ENCODE measurements at regions not wholly inside any gene's neighbourhood (a gene's known extent, or its start where the extent isn't known, plus 50 kb on each side); places are given as distances from the start of the nearest gene placed in this dataset.

DNA sequence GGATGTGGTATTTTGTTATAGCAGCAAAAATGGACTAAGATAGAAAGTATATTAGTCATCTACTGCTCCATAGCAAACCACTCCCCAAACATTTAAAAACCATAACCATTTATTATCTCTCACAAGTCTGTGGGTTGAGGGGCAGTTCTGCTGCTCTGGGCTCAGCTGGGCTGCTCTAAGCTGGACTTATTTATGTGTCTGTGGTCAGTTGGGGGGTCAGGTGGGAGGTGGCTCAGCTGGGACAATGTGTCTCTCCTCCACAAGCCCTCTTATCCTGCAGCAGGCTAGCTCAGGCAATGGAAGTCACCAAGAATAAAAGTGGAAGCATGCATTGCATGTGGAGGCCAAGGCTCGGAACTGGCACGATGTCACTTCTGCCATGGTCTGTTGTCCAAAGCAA is 226.1 kb upstream of the N4BP1 start:
- no peak for DNase-seq (ENCODE audit: low read depth in 2 of 3, low spot score in 1 of 3)

GRCh38 chr16:48834576-48834975 is 224.6 kb upstream of the N4BP1 start:
- DNase-seq (ENCODE audit: low read depth in 2 of 3, low spot score in 1 of 3), result no peak

DNA sequence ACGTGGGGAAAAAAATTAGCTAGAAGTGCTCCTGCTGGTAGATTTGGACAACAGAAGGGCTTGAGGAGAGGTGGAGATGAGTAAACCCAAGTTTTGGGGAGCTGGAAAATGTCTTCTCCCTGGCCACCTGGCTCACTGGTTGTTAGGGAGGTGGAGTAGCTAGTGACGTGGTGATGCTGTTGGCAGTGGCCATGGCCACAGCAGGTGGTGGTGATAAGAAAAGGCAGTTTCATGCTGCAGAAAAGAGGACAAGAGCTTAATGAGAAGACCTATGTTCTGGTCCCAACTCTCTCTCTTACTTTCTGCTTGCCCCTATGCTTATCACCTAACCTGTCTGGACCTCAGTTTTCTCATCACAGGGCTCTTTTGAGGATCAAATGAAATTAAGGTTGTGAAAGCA is 223.5 kb upstream of the N4BP1 start:
- no peak for DNase-seq (ENCODE audit: low read depth in 2 of 3, low spot score in 1 of 3)

- DNase-seq (ENCODE audit: low read depth in 2 of 3, low spot score in 1 of 3), result no peak
Observed at GRCh38 chr16:48831076-48831722, 221.2 kb upstream of the N4BP1 start.

- DNase-seq (ENCODE audit: low read depth in 2 of 3, low spot score in 1 of 3), result no peak
Observed at GRCh38 chr16:48829336-48830310, 219.6 kb upstream of the N4BP1 start.

GRCh38 chr16:48824271-48824670 is 214.3 kb upstream of the N4BP1 start:
- DNase-seq (ENCODE audit: low read depth in 2 of 3, low spot score in 1 of 3), result no peak

DNA sequence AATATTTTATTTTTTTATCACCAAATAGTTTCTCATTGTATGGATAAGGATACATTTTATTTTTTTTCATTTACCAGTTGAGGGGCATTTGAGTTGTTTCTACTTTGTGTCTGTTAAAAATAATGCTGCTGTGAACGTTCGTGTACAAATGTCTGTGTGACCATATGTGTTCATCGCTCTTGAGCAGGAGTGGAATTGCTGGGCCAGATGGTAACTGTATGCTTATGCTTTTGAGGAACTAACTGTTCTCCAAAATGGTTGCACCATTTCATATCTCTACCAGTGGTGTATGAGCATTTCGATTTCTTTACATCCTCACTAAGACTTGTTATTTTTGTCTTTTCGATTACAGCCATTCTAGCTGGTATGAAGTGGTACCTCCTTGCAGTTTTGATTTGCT is 212.5 kb upstream of the N4BP1 start:
- no peak for DNase-seq (ENCODE audit: low read depth in 2 of 3, low spot score in 1 of 3)

DNA sequence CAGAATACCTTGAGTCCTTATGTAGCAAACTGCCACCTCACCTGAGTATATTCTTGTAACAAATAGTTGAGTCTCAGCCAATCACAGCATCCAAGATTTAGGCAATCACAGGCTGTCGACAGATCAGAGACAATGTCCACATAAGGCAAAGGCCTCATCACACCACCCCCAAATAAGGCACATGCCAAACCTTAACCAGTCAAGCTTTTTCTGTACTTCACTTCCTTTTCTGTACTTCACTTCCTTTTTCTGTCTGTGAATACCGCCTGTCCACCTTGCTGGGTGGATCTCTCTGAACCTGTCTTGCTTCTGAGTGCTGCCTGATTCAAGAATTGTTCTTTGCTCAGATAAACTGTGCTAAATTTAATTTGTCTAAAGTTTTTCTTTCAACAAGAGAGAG is 210.4 kb upstream of the N4BP1 start:
- DNase-seq (ENCODE audit: low read depth in 2 of 3, low spot score in 1 of 3), result no peak

GRCh38 chr16:48818257-48818656 is 208.3 kb upstream of the N4BP1 start:
- no peak for DNase-seq (ENCODE audit: low read depth in 2 of 3, low spot score in 1 of 3)

- no peak for DNase-seq (ENCODE audit: low read depth in 2 of 3, low spot score in 1 of 3)
Observed at GRCh38 chr16:48817032-48817431, 207.1 kb upstream of the N4BP1 start.

DNA sequence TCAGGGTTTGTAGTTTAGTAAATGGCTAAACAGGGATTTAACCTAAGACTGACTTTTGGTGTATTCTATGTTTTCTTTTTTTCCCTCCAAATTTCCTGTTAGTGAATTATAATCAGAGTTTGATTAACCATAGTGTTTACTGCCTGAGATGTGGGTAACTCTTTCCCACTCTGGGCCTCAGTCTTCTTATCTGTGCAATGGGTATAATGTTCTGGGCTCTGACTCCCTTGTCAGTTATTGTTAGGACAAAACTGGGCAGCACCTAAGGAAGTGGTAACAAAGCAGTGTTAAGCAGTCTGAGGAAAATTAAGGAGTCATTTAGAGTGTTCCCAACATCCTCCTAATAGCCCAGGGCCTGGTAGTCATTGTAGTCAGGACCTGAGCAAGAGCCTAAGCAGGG is 206.4 kb upstream of the N4BP1 start:
- DNase-seq (ENCODE audit: low read depth in 2 of 3, low spot score in 1 of 3), result no peak

DNA sequence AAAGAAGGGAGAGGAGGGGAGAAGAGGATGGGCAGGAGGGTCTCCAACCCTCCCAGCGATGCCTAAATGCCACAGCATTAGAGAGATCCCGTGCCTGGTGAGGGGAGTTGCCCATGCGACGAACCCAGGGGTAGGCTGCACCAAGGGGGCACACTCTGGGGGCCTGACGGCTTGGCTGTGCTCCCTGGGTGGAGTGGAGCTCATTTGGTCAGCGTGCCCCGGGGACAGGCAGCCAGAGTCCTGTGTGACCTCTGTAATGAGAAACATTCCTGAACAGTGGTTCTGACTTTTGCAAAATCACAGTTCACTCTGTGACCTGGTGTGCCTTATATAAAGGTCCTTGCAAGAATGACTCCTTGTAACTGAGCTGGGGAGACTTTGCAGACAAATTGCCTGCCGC is 205.0 kb upstream of the N4BP1 start:
- DNase-seq (ENCODE audit: low read depth in 2 of 3, low spot score in 1 of 3), result no peak

- DNase-seq (ENCODE audit: low read depth in 2 of 3, low spot score in 1 of 3), result no peak
Observed at GRCh38 chr16:48813485-48813884, 203.5 kb upstream of the N4BP1 start.

- DNase-seq (ENCODE audit: low read depth in 2 of 3, low spot score in 1 of 3), result no peak
Observed at GRCh38 chr16:48812856-48813255, 202.9 kb upstream of the N4BP1 start.

GRCh38 chr16:48811478-48811877 is 201.5 kb upstream of the N4BP1 start:
- DNase-seq (ENCODE audit: low read depth in 2 of 3, low spot score in 1 of 3), result no peak

DNA sequence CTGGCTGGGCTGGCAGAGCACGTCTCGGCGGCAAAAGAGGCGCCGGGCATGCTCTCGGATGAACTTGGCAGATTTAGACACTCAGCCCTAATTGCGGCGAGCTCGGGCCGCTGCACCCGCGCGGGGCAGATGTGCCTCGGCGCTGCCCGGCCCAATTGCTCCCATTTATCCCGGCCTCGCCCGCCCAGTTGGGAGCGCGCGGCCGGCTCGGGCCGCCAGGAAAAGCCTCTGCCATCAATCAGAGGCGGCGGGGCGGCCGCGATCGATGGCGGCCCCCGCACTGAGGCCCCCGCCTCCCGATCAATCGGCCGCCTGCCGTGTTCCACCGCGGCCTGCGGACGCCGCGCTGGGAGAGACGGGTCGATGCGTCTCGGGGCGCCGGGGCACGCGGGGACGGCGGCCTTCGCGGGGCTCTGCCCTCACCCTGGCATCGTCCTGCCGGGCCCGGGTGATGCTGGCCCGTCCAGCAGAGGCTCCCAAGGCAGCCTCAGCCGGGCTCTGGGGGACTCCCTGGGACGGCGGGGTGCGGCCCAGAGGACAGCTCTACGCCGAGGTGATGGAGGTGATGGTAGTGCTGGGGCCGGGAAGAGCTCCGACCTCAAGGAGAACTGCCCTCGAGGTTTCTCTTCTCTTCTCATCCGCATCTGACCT is 200.9 kb upstream of the N4BP1 start:
- DNase-seq (ENCODE audit: low read depth in 2 of 3, low spot score in 1 of 3), result no peak

DNA sequence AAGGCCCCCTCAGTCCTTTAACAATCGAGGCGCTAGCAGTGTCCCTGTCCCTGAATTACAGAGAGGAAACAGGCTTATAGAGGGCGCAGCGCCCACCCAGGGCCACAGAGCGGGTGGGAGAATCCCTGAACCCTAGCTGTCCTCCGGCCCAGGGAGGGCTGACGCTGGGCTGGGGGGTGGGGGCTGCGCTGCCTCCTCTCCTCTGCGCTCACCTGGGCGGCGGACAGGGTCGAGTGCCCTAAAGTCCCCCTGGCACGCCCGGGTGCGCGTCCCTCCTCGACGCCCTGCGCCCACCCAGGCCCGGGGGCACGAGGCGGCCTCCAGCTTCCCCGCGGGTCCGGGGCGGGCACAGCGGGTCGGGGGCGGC is 200.4 kb upstream of the N4BP1 start:
- DNase-seq (ENCODE audit: low read depth in 2 of 3, low spot score in 1 of 3), result no peak

- DNase-seq (ENCODE audit: low read depth in 2 of 3, low spot score in 1 of 3), result no peak
Observed at GRCh38 chr16:48790151-48790550, 180.2 kb upstream of the N4BP1 start.

- no peak for DNase-seq (ENCODE audit: low read depth in 2 of 3, low spot score in 1 of 3)
Observed at GRCh38 chr16:48788475-48788874, 178.5 kb upstream of the N4BP1 start.

- DNase-seq (ENCODE audit: low read depth in 2 of 3, low spot score in 1 of 3), result no peak
Observed at GRCh38 chr16:48745541-48745940, 135.6 kb upstream of the N4BP1 start.

DNA sequence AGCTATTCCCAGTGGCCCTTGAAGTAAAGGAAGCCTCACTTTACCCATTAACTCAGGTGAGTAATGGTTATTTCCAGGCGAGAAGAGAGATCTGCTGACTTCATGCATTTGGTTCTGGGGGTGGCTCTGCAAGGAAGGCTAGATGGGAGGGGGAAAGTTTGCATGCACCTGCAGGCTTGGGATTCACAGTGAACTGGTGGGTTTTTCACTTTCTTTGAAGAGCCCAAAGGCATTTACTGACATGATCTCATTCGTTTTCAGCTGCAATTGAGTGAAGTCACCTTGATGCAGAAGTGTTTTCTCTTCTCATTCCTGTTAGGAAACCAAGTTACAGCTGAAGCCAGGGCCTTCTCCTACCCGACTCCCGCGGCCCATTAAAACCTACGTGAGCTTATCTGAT is 131.0 kb upstream of the N4BP1 start:
- DNase-seq (ENCODE audit: low read depth in 2 of 3, low spot score in 1 of 3), result no peak

DNA sequence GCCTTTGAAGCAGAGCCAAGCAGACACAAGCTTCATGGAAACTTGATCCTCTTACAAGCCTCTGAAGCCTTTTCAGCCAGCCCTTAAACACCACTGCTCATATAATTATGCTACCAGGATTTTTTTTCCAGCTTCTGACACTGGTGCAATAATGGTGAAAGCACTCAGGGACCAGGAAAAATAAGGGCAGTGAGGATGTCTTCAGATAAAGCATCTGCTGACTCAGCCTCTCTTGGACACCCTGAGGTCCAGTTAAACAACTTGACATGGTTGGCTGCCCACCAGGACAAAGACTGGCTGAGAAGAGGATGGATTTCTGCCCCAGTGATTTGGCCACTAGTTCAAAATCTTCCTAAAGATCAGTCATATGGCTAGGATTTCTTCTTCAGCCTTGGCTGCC is 124.2 kb upstream of the N4BP1 start:
- no peak for DNase-seq (ENCODE audit: low read depth in 2 of 3, low spot score in 1 of 3)
